ENCODE measurements at regions not wholly inside any gene's neighbourhood (a gene's known extent, or its start where the extent isn't known, plus 50 kb on each side); places are given as distances from the start of the nearest gene placed in this dataset.

GRCh38 chrX:146006637-146007036 is 189.0 kb downstream of the SLITRK2 start:
- TF ChIP-seq YY1 (IDR thresholded peaks at IDR 0.05; ENCODE audit: insufficient read depth, insufficient read length) (no peak), ZNF274 (IDR thresholded peaks at IDR 0.05; ENCODE audit: low read depth, low read length) (no peak), SUZ12 (IDR thresholded peaks at IDR 0.05; ENCODE audit: extremely low read depth, insufficient read depth, insufficient read length) (no peak)
